ENCODE measurements at regions not wholly inside any gene's neighbourhood (a gene's known extent, or its start where the extent isn't known, plus 50 kb on each side); places are given as distances from the start of the nearest gene placed in this dataset.

DNA sequence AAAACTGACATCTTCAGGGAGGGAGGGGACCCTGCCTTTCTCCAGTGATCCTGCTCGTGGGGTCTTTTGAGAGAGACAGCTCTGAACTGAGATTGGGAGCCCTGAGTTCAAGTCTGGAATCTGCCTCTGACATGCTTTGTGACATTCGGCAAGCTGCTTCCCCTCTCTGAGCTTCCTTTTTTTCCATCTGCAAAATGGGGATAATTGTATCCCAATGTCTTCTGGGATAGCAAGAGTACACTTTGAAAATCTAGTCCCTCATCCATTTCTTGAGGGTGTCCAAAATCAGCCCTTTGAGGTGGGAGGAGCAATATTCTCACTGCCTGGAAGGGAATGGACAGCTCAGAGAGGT lies 186.3 kb downstream of the RGS3 start:
- H3K79me1 ChIP-seq (ENCODE audit: low read depth in 1 of 2, low read length in 2 of 2), result 0 out of 4 replicates have a peak, but pooled peaks cover 0 to 3% of the 10 kb centered on the region in 2 experiments
- peak overlapping the region; percentile 94 for H2AFZ ChIP-seq (replicated peaks; ENCODE audit: low read length, poor library complexity)
- H4K20me1 ChIP-seq (ENCODE audit: insufficient read depth, low read length), result no peaks in the 10 kb centered on the region
- ATAC-seq (ENCODE audit: low read depth) (no peak), DNase-seq (no peak)
- H4K91ac ChIP-seq (ENCODE audit: insufficient read depth, low read depth, low read length), result peak overlapping the region; percentile 95
- CTCF ChIA-PET, result interaction anchor here (1.1 kb wide), 1 partner anchor 35 kb away, joined by 3 read pairs; no protein-coding TSS in a partner anchor
- no peak overlapping the region for H3K9ac ChIP-seq (ENCODE audit: low read depth, low read length)
- BruUV-seq (replicated peaks), result no TSS peak
- peak overlapping the region; percentile 91 for H2AK5ac ChIP-seq (ENCODE audit: low read depth, low read length)
- H3K56ac ChIP-seq (ENCODE audit: extremely low read depth, insufficient read depth, low read length), result no peak overlapping the region
- peak overlapping the region; percentile 70 for H2BK5ac ChIP-seq (ENCODE audit: low read depth, low read length, poor library complexity, severe bottlenecking)
- no peak overlapping the region for H3K4me2 ChIP-seq (ENCODE audit: low read depth, low read length)
- intact Hi-C loops (cut with micrococcal nuclease), result loop anchor here (10.0 kb wide), 1 partner anchor 375 kb away; the partner anchor contains the start of genes CDC26 and PRPF4
- dilution Hi-C loops (cut with HindIII; ENCODE audit: low sequenced_read_pairs, unreplicated experiment), result no loop called here
- peak overlapping the region; percentile 39 to 90; a peak in 3 of 4 replicates for H4K8ac ChIP-seq (ENCODE audit: low read depth in 2 of 2, low read length in 2 of 2)
- H2BK20ac ChIP-seq (ENCODE audit: low read depth, low read length), result peak overlapping the region; percentile 92
- H3K18ac ChIP-seq (ENCODE audit: low read depth, low read length), result peak overlapping the region; percentile 35; the same call in 1 of the 2 replicates
- peak overlapping the region; percentile 24; the same call in 1 of the 2 replicates for H4K5ac ChIP-seq (ENCODE audit: low read depth, low read length)
- H3K27ac ChIP-seq (ENCODE audit: insufficient read depth, low read length), result peak overlapping the region; percentile 10; the same call in 1 of the 2 replicates
- peak overlapping the region; percentile 93 for H3K4ac ChIP-seq (ENCODE audit: low read depth, low read length)
- peak overlapping the region; percentile 71; the same call in 1 of the 2 replicates for H3K23ac ChIP-seq (ENCODE audit: low read depth, low read length)
- H3K4me3 ChIP-seq (ENCODE audit: insufficient read depth, low read depth, low read length), result no peak overlapping the region
- peaks cover 12% of the 10 kb centered on the region for H3K4me1 ChIP-seq (ENCODE audit: control insufficient read depth, insufficient read depth, low read length)
- no peaks in the 10 kb centered on the region for H3K9me3 ChIP-seq (ENCODE audit: control insufficient read depth, insufficient read depth, low read length)
- no peaks in the 10 kb centered on the region for H3K27me3 ChIP-seq (ENCODE audit: control insufficient read depth, insufficient read depth, low read length)
- H2BK15ac ChIP-seq (ENCODE audit: low read depth, low read length), result peak overlapping the region; percentile 67; the same call in 2 of the 3 replicates
- peak overlapping the region; percentile 95 for H2AK9ac ChIP-seq (replicated peaks; ENCODE audit: low read depth, low read length, poor library complexity)
- TF ChIP-seq CHD1 (IDR thresholded peaks at IDR 0.05; ENCODE audit: low read depth, low read length), result no peak
- TF ChIP-seq BHLHE40 (IDR thresholded peaks at IDR 0.05; ENCODE audit: low read depth, low read length), result no peak
- TF ChIP-seq NFE2L2 (IDR thresholded peaks at IDR 0.05; ENCODE audit: low read depth, low read length), result no peak
- no peak for TF ChIP-seq FOS (IDR thresholded peaks at IDR 0.05; ENCODE audit: low read depth, low read length)
- TF ChIP-seq CEBPB (IDR thresholded peaks at IDR 0.05; ENCODE audit: low read depth, low read length), result no peak
- TF ChIP-seq MXI1 (IDR thresholded peaks at IDR 0.05; ENCODE audit: borderline replicate concordance, low read depth, low read length), result no peak
- no peak for TF ChIP-seq POLR2A (IDR thresholded peaks at IDR 0.05; ENCODE audit: low read depth, low read length)
- TF ChIP-seq RFX5 (IDR thresholded peaks at IDR 0.05; ENCODE audit: low read depth, low read length), result no peak
- TF ChIP-seq, protein P1, sequence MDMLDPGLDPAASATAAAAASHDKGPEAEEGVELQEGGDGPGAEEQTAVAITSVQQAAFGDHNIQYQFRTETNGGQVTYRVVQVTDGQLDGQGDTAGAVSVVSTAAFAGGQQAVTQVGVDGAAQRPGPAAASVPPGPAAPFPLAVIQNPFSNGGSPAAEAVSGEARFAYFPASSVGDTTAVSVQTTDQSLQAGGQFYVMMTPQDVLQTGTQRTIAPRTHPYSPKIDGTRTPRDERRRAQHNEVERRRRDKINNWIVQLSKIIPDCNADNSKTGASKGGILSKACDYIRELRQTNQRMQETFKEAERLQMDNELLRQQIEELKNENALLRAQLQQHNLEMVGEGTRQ (IDR thresholded peaks at IDR 0.05; ENCODE audit: low read depth, low read length), result no peak
- TF ChIP-seq, protein P2, sequence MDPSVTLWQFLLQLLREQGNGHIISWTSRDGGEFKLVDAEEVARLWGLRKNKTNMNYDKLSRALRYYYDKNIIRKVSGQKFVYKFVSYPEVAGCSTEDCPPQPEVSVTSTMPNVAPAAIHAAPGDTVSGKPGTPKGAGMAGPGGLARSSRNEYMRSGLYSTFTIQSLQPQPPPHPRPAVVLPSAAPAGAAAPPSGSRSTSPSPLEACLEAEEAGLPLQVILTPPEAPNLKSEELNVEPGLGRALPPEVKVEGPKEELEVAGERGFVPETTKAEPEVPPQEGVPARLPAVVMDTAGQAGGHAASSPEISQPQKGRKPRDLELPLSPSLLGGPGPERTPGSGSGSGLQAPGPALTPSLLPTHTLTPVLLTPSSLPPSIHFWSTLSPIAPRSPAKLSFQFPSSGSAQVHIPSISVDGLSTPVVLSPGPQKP (IDR thresholded peaks at IDR 0.05; ENCODE audit: borderline replicate concordance, low read depth, low read length), result no peak
- TF ChIP-seq SMC3 (IDR thresholded peaks at IDR 0.05; ENCODE audit: low read depth, low read length), result no peak
- TF ChIP-seq, protein P3, sequence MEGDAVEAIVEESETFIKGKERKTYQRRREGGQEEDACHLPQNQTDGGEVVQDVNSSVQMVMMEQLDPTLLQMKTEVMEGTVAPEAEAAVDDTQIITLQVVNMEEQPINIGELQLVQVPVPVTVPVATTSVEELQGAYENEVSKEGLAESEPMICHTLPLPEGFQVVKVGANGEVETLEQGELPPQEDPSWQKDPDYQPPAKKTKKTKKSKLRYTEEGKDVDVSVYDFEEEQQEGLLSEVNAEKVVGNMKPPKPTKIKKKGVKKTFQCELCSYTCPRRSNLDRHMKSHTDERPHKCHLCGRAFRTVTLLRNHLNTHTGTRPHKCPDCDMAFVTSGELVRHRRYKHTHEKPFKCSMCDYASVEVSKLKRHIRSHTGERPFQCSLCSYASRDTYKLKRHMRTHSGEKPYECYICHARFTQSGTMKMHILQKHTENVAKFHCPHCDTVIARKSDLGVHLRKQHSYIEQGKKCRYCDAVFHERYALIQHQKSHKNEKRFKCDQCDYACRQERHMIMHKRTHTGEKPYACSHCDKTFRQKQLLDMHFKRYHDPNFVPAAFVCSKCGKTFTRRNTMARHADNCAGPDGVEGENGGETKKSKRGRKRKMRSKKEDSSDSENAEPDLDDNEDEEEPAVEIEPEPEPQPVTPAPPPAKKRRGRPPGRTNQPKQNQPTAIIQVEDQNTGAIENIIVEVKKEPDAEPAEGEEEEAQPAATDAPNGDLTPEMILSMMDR (conservative IDR thresholded peaks at IDR 0.05; ENCODE audit: low read depth, low read length), result no peak
- TF ChIP-seq MAZ (IDR thresholded peaks at IDR 0.05; ENCODE audit: borderline replicate concordance, low read depth, low read length), result no peak
- no peak for TF ChIP-seq RCOR1 (IDR thresholded peaks at IDR 0.05; ENCODE audit: insufficient replicate concordance, low read length)
- no peak for TF ChIP-seq RAD21 (IDR thresholded peaks at IDR 0.05; ENCODE audit: low read length)
- POLR2A ChIA-PET (ENCODE audit: unreplicated experiment), result interaction anchor here (0.6 to 1.6 kb wide), 2 partner anchors 52 to 56 kb away, joined by 4 to 10 read pairs; no protein-coding TSS in a partner anchor
- in situ Hi-C loops (cut with MboI; ENCODE audit: low sequenced_read_pairs), result loop anchor here (10.0 kb wide), 1 partner anchor 345 kb away; the partner anchor contains the start of gene RNF183
- H3K14ac ChIP-seq (replicated peaks; ENCODE audit: low read depth, low read length), result peak overlapping the region; percentile 69
- no CpG with 5 or more reads among the region's 2 CpGs for WGBS, 2 experiments (ENCODE audit: extremely low coverage in 2 of 2, insufficient read length in 1 of 2)
- H2BK120ac ChIP-seq (ENCODE audit: low read depth, low read length), result peak overlapping the region; percentile 92
- peaks cover 26% of the 10 kb centered on the region for H3K9me1 ChIP-seq (ENCODE audit: insufficient read depth, low read length)
- H3K36me3 ChIP-seq (ENCODE audit: control insufficient read depth, insufficient read depth, low read length), result no peaks in the 10 kb centered on the region

Data from IMR-90 (cell line).